Dendritic cell treated with granulocyte-macrophage colony-stimulating factor and Interleukin-4, amounts not matched to agents 40 ng/mL and 50 ng/mL, for 4 days (primary cell): ENCODE measurements at regions not wholly inside any gene's neighbourhood (a gene's known extent, or its start where the extent isn't known, plus 50 kb on each side); places are given as distances from the start of the nearest gene placed in this dataset.
A peak's percentile ranks its signal among the peaks of the same experiment; 100 is the strongest.

Experiments
- H3K27ac Mint-ChIP-seq: one replicate; pipeline ENCODE4 v1.8.0; 2022; ENCODE audit warnings: mild to moderate bottlenecking, mixed read lengths
- H3K27me3 Mint-ChIP-seq: one replicate; pipeline ENCODE4 v1.8.0; 2022; ENCODE audit warnings: mild to moderate bottlenecking, mixed read lengths
- H3K36me3 Mint-ChIP-seq: one replicate; pipeline ENCODE4 v1.8.0; 2022; ENCODE audit warnings: low read depth, mixed read lengths
- H3K4me1 Mint-ChIP-seq: one replicate; pipeline ENCODE4 v1.8.0; 2022; ENCODE audit warnings: low read depth, mixed read lengths
- H3K4me3 Mint-ChIP-seq: one replicate; pipeline ENCODE4 v1.8.0; 2022; ENCODE audit warnings: mild to moderate bottlenecking, moderate library complexity, mixed read lengths
- H3K9me3 Mint-ChIP-seq: one replicate; pipeline ENCODE4 v1.8.0; 2022; ENCODE audit warnings: mixed read lengths
- intact Hi-C: fragments of 100-400 bp; cut with micrococcal nuclease; formaldehyde crosslinking; loops from one replicate; pipeline ENCODE4 v1.15.0; 2022

GRCh38 chr1:175877939-175878737 lies 134.7 kb upstream of the TNR start:
- H3K9me3 Mint-ChIP-seq, result no peaks in the 10 kb centered on the region
- H3K4me3 Mint-ChIP-seq, result no peak overlapping the region
- no peak overlapping the region for H3K27ac Mint-ChIP-seq
- H3K36me3 Mint-ChIP-seq, result no peaks in the 10 kb centered on the region
- peaks cover 1% of the 10 kb centered on the region for H3K27me3 Mint-ChIP-seq
- intact Hi-C loops, result no loop called here
- no peaks in the 10 kb centered on the region for H3K4me1 Mint-ChIP-seq

DNA sequence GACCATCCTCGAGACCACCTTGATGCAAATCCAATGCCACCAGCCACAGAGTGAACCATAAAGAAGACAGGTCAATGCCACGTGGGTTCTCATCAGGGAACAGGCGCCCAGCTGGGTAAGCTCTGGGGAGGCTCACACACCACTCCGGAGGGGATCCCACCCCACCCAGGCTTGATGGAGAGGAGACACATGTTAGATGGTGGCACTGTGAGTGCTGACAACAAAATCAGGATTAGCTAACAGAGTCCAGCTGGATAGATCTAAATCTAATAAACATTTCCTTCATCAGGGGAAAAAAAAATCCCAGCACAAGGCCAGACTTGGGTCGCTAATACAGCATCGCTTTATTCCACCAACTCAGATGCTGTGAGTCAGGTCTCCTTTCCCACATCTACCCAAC lies 132.2 kb upstream of the TNR start:
- no peak overlapping the region for H3K4me3 Mint-ChIP-seq
- no peaks in the 10 kb centered on the region for H3K4me1 Mint-ChIP-seq
- no peak overlapping the region for H3K27ac Mint-ChIP-seq
- no peaks in the 10 kb centered on the region for H3K36me3 Mint-ChIP-seq
- intact Hi-C loops, result no loop called here
- no peaks in the 10 kb centered on the region for H3K27me3 Mint-ChIP-seq
- no peaks in the 10 kb centered on the region for H3K9me3 Mint-ChIP-seq

GRCh38 chr1:175874081-175874480 lies 130.7 kb upstream of the TNR start:
- no peaks in the 10 kb centered on the region for H3K9me3 Mint-ChIP-seq
- H3K4me1 Mint-ChIP-seq, result no peaks in the 10 kb centered on the region
- intact Hi-C loops, result no loop called here
- H3K27ac Mint-ChIP-seq, result no peak overlapping the region
- H3K27me3 Mint-ChIP-seq, result no peaks in the 10 kb centered on the region
- H3K36me3 Mint-ChIP-seq, result no peaks in the 10 kb centered on the region
- H3K4me3 Mint-ChIP-seq, result no peak overlapping the region

DNA sequence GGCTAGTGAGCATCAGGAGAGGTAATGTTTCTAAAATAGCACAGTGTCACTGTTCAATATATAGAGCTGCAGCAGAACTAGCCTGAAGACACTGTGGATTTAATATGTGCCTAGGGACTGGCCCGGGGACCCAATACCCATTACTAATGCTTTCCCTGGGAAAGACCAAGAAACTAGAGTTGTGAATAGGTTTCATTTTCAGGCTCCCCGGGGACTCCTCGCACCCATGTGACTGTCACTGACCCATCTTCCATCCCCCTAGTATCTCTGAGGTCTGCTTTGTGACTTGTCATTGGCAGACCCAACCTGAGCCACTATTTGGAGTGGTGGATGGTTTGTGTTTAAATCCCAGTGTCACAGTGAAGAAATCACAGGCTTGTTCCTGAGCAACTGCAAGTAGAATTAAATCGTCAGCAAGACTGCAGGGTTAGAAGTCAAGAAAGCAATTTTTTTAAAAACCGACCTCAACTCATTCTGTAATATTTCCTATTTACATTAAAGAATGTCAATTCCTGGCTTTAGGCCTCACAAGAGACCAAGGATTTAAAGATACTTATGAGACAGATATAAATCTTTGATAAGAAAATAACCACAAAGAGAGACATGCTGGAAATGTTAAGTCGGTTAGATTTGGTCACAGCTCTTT lies 130.0 kb upstream of the TNR start:
- H3K4me1 Mint-ChIP-seq, result no peaks in the 10 kb centered on the region
- no peaks in the 10 kb centered on the region for H3K27me3 Mint-ChIP-seq
- H3K4me3 Mint-ChIP-seq, result no peak overlapping the region
- no peaks in the 10 kb centered on the region for H3K36me3 Mint-ChIP-seq
- no peaks in the 10 kb centered on the region for H3K9me3 Mint-ChIP-seq
- H3K27ac Mint-ChIP-seq, result no peak overlapping the region
- intact Hi-C loops, result no loop called here

DNA sequence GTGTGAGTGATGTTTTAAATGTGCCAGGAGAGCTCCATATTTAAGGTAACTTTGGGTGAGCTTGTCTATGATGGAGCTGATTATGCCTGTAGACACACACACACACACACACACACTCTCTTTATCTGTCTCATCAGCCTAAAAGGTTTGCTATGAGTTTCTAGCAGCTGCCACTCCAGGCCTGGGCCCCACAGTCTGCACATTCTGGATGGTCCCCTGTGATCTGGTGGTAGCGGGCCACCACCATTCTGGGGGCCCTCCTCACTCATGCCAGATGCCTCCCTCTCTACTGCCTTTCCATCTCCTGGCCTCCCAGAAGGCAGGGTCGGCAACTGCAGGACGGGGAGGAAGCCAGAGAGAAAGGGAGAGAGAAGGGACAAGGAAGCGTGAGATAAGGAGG lies 129.2 kb upstream of the TNR start:
- no peak overlapping the region for H3K4me3 Mint-ChIP-seq
- no peaks in the 10 kb centered on the region for H3K9me3 Mint-ChIP-seq
- H3K36me3 Mint-ChIP-seq, result no peaks in the 10 kb centered on the region
- H3K27ac Mint-ChIP-seq, result no peak overlapping the region
- intact Hi-C loops, result no loop called here
- no peaks in the 10 kb centered on the region for H3K27me3 Mint-ChIP-seq
- H3K4me1 Mint-ChIP-seq, result no peaks in the 10 kb centered on the region

DNA sequence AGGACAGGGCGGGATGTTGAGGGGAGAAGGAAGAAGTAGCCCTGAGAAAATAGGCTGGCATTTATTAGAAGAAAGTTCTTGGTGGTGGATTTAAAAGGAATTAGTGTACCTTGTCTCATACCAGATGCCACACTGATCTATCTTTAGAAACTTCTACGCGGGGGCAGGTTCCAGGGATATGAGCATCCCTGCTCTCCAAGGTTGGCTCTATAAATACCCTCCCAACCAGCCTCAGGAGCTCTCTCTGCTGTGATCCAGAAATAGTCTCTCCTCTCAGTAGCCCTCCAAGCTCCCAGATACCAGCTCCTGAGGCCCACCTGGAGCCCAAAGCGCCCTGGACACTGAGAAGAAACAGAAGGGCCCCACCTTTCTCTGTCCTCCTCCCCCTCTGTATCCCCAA lies 128.3 kb upstream of the TNR start:
- Mint-ChIP-seq H3K9me3 (no peaks in the 10 kb centered on the region), H3K4me3 (no peak overlapping the region), H3K4me1 (no peaks in the 10 kb centered on the region), H3K27me3 (no peaks in the 10 kb centered on the region), H3K36me3 (no peaks in the 10 kb centered on the region), H3K27ac (no peak overlapping the region)
- intact Hi-C loops, result no loop called here

- Mint-ChIP-seq H3K9me3 (no peaks in the 10 kb centered on the region), H3K4me3 (no peak overlapping the region), H3K27ac (no peak overlapping the region), H3K36me3 (no peaks in the 10 kb centered on the region), H3K4me1 (no peaks in the 10 kb centered on the region), H3K27me3 (no peaks in the 10 kb centered on the region)
- intact Hi-C loops, result no loop called here
Observed at GRCh38 chr1:175870217-175870616, 126.8 kb upstream of the TNR start.

- H3K27me3 Mint-ChIP-seq, result no peaks in the 10 kb centered on the region
- no peak overlapping the region for H3K4me3 Mint-ChIP-seq
- H3K4me1 Mint-ChIP-seq, result no peaks in the 10 kb centered on the region
- H3K9me3 Mint-ChIP-seq, result no peaks in the 10 kb centered on the region
- intact Hi-C loops, result no loop called here
- no peaks in the 10 kb centered on the region for H3K36me3 Mint-ChIP-seq
- H3K27ac Mint-ChIP-seq, result no peak overlapping the region
Observed at GRCh38 chr1:175866776-175867175, 123.4 kb upstream of the TNR start.

GRCh38 chr1:175865041-175865766 lies 121.8 kb upstream of the TNR start:
- no peaks in the 10 kb centered on the region for H3K36me3 Mint-ChIP-seq
- no peaks in the 10 kb centered on the region for H3K9me3 Mint-ChIP-seq
- intact Hi-C loops, result no loop called here
- peak overlapping the region; percentile 14 for H3K4me3 Mint-ChIP-seq
- no peak overlapping the region for H3K27ac Mint-ChIP-seq
- no peaks in the 10 kb centered on the region for H3K4me1 Mint-ChIP-seq
- no peaks in the 10 kb centered on the region for H3K27me3 Mint-ChIP-seq

DNA sequence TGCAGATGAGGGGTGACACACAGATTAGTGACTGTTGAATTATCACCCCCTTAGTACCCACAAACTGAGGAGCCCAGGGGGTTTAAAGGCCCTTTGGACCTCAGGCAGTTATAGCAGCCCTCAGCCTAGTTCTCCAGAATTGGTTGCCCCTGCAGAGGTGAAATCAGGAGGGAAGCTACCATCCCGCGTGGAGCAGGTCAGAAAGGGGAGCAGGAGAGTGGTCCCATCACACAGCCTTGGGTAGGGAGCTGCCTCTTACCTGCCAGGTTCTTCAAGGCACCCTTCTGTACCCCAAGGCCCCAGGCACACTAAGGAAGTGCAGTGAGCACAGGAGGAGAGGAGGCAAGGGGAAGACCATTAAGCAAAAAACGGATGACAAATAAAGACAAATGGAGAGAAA lies 121.2 kb upstream of the TNR start:
- no peaks in the 10 kb centered on the region for H3K4me1 Mint-ChIP-seq
- no peaks in the 10 kb centered on the region for H3K27me3 Mint-ChIP-seq
- intact Hi-C loops, result no loop called here
- no peak overlapping the region for H3K27ac Mint-ChIP-seq
- no peaks in the 10 kb centered on the region for H3K9me3 Mint-ChIP-seq
- H3K4me3 Mint-ChIP-seq, result no peak overlapping the region
- no peaks in the 10 kb centered on the region for H3K36me3 Mint-ChIP-seq

GRCh38 chr1:175864183-175864582 lies 120.8 kb upstream of the TNR start:
- Mint-ChIP-seq H3K4me1 (no peaks in the 10 kb centered on the region), H3K4me3 (no peak overlapping the region), H3K36me3 (no peaks in the 10 kb centered on the region), H3K27me3 (no peaks in the 10 kb centered on the region), H3K27ac (no peak overlapping the region), H3K9me3 (no peaks in the 10 kb centered on the region)
- intact Hi-C loops, result no loop called here

GRCh38 chr1:175863299-175864050 lies 120.1 kb upstream of the TNR start:
- Mint-ChIP-seq H3K4me3 (no peak overlapping the region), H3K4me1 (no peaks in the 10 kb centered on the region), H3K9me3 (no peaks in the 10 kb centered on the region), H3K27me3 (no peaks in the 10 kb centered on the region), H3K27ac (no peak overlapping the region), H3K36me3 (no peaks in the 10 kb centered on the region)
- intact Hi-C loops, result no loop called here

DNA sequence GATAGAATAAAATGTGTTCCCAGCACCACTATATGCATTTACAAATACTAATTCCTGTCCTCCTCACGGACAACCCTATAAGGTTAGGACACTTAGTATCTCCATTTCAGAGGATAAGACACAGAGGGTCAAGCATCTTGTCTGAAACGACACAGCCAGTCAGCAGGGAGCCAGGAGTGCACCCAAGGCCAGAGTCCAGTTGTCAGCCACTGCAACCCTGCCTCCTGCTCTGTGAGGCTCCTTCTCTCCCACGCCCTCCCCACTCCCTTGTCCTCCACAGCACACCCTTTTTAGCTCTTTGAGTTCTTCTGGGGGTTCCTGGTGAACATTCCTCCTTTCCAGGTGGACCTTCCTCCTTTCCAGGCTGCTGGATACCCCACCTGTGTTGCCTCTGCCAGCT lies 119.0 kb upstream of the TNR start:
- no peak overlapping the region for H3K27ac Mint-ChIP-seq
- H3K4me1 Mint-ChIP-seq, result no peaks in the 10 kb centered on the region
- H3K4me3 Mint-ChIP-seq, result no peak overlapping the region
- intact Hi-C loops, result no loop called here
- no peaks in the 10 kb centered on the region for H3K27me3 Mint-ChIP-seq
- H3K9me3 Mint-ChIP-seq, result no peaks in the 10 kb centered on the region
- H3K36me3 Mint-ChIP-seq, result no peaks in the 10 kb centered on the region
